ENCODE measurements at regions not wholly inside any gene's neighbourhood (a gene's known extent, or its start where the extent isn't known, plus 50 kb on each side); places are given as distances from the start of the nearest gene placed in this dataset.

- FAIRE-seq (no peak), DNase-seq (ENCODE audit: insufficient read length, low spot score) (no peak)
- peak; percentile 56 for TF ChIP-seq CTCF (IDR thresholded peaks at IDR 0.05; ENCODE audit: insufficient read depth, missing control alignments)
Measured at GRCh38 chr3:117059067-117059955, 349.7 kb downstream of the TUSC7 start.

GRCh38 chr3:117059956-117060270 is 350.3 kb downstream of the TUSC7 start:
- no peak for TF ChIP-seq CTCF (IDR thresholded peaks at IDR 0.05; ENCODE audit: insufficient read depth, missing control alignments)
- no peak for DNase-seq (ENCODE audit: insufficient read length, low spot score)
- FAIRE-seq, result no peak

GRCh38 chr3:117063930-117064329 is 354.4 kb downstream of the TUSC7 start:
- TF ChIP-seq CTCF (IDR thresholded peaks at IDR 0.05; ENCODE audit: insufficient read depth, missing control alignments), result no peak
- FAIRE-seq (no peak), DNase-seq (ENCODE audit: insufficient read length, low spot score) (no peak)

- no peak for FAIRE-seq
- DNase-seq (ENCODE audit: insufficient read length, low spot score), result no peak
- TF ChIP-seq CTCF (IDR thresholded peaks at IDR 0.05; ENCODE audit: insufficient read depth, missing control alignments), result no peak
Measured at GRCh38 chr3:117068301-117068700, 358.7 kb downstream of the TUSC7 start.

- FAIRE-seq (no peak), DNase-seq (ENCODE audit: insufficient read length, low spot score) (no peak)
- no peak for TF ChIP-seq CTCF (IDR thresholded peaks at IDR 0.05; ENCODE audit: insufficient read depth, missing control alignments)
Measured at GRCh38 chr3:117074826-117075225, 365.2 kb downstream of the TUSC7 start.

GRCh38 chr3:117079997-117080396 is 370.4 kb downstream of the TUSC7 start:
- no peak for TF ChIP-seq CTCF (IDR thresholded peaks at IDR 0.05; ENCODE audit: insufficient read depth, missing control alignments)
- no peak for DNase-seq (ENCODE audit: insufficient read length, low spot score)
- no peak for FAIRE-seq

GRCh38 chr3:117080872-117081271 is 371.3 kb downstream of the TUSC7 start:
- DNase-seq (ENCODE audit: insufficient read length, low spot score), result no peak
- TF ChIP-seq CTCF (IDR thresholded peaks at IDR 0.05; ENCODE audit: insufficient read depth, missing control alignments), result no peak
- FAIRE-seq, result no peak
